ENCODE measurements at regions not wholly inside any gene's neighbourhood (a gene's known extent, or its start where the extent isn't known, plus 50 kb on each side); places are given as distances from the start of the nearest gene placed in this dataset.

GRCh38 chr1:189500778-189501177 is 976.9 kb downstream of the BRINP3 start:
- no peak overlapping the region for H3K27ac ChIP-seq (ENCODE audit: low read depth, low read length)
- no peaks in the 10 kb centered on the region for H3K27me3 ChIP-seq (ENCODE audit: insufficient read depth, low read length)
- H3K4me2 ChIP-seq (ENCODE audit: insufficient read depth, low read length) = no peak overlapping the region
- no peaks in the 10 kb centered on the region for H3K4me1 ChIP-seq (ENCODE audit: insufficient read depth, low read length)
- H3K4me3 ChIP-seq (ENCODE audit: insufficient read depth, low read length) = no peak overlapping the region
- no peak overlapping the region for H2AFZ ChIP-seq (ENCODE audit: low read length)
- H3K36me3 ChIP-seq (ENCODE audit: insufficient read depth, low read length) = no peaks in the 10 kb centered on the region
- DNase-seq (ENCODE audit: insufficient read length, low spot score, missing footprints) = no peak
- H3K9me3 ChIP-seq (ENCODE audit: low read depth, low read length) = no peaks in the 10 kb centered on the region
- H3K79me2 ChIP-seq (ENCODE audit: insufficient read depth, low read length) = no peaks in the 10 kb centered on the region
- TF ChIP-seq, protein P1, sequence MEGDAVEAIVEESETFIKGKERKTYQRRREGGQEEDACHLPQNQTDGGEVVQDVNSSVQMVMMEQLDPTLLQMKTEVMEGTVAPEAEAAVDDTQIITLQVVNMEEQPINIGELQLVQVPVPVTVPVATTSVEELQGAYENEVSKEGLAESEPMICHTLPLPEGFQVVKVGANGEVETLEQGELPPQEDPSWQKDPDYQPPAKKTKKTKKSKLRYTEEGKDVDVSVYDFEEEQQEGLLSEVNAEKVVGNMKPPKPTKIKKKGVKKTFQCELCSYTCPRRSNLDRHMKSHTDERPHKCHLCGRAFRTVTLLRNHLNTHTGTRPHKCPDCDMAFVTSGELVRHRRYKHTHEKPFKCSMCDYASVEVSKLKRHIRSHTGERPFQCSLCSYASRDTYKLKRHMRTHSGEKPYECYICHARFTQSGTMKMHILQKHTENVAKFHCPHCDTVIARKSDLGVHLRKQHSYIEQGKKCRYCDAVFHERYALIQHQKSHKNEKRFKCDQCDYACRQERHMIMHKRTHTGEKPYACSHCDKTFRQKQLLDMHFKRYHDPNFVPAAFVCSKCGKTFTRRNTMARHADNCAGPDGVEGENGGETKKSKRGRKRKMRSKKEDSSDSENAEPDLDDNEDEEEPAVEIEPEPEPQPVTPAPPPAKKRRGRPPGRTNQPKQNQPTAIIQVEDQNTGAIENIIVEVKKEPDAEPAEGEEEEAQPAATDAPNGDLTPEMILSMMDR (IDR thresholded peaks at IDR 0.05; ENCODE audit: extremely low read depth, low read depth, low read length) = no peak
- no peaks in the 10 kb centered on the region for H4K20me1 ChIP-seq (ENCODE audit: insufficient read depth, low read length)

- H3K4me1 ChIP-seq (ENCODE audit: insufficient read depth, low read length) = no peaks in the 10 kb centered on the region
- H3K27me3 ChIP-seq (ENCODE audit: insufficient read depth, low read length) = no peaks in the 10 kb centered on the region
- peaks cover 6% of the 10 kb centered on the region for H3K9me3 ChIP-seq (ENCODE audit: low read depth, low read length)
- no peaks in the 10 kb centered on the region for H3K79me2 ChIP-seq (ENCODE audit: insufficient read depth, low read length)
- no peak overlapping the region for H3K4me3 ChIP-seq (ENCODE audit: insufficient read depth, low read length)
- TF ChIP-seq, protein P1 (IDR thresholded peaks at IDR 0.05; ENCODE audit: extremely low read depth, low read depth, low read length) = no peak
- H3K36me3 ChIP-seq (ENCODE audit: insufficient read depth, low read length) = no peaks in the 10 kb centered on the region
- H3K4me2 ChIP-seq (ENCODE audit: insufficient read depth, low read length) = no peak overlapping the region
- no peak overlapping the region for H2AFZ ChIP-seq (ENCODE audit: low read length)
- no peak overlapping the region for H3K27ac ChIP-seq (ENCODE audit: low read depth, low read length)
- no peaks in the 10 kb centered on the region for H4K20me1 ChIP-seq (ENCODE audit: insufficient read depth, low read length)
- DNase-seq (ENCODE audit: insufficient read length, low spot score, missing footprints) = no peak
Measured at GRCh38 chr1:189510827-189511226, 966.8 kb downstream of the BRINP3 start.

GRCh38 chr1:189513091-189513490 is 964.6 kb downstream of the BRINP3 start:
- Histone ChIP-seq H3K4me1 (ENCODE audit: insufficient read depth, low read length) (no peaks in the 10 kb centered on the region), H3K27ac (ENCODE audit: low read depth, low read length) (no peak overlapping the region), H4K20me1 (ENCODE audit: insufficient read depth, low read length) (no peaks in the 10 kb centered on the region), H3K79me2 (ENCODE audit: insufficient read depth, low read length) (no peaks in the 10 kb centered on the region), H2AFZ (ENCODE audit: low read length) (no peak overlapping the region), H3K36me3 (ENCODE audit: insufficient read depth, low read length) (no peaks in the 10 kb centered on the region), H3K4me2 (ENCODE audit: insufficient read depth, low read length) (no peak overlapping the region), H3K27me3 (ENCODE audit: insufficient read depth, low read length) (no peaks in the 10 kb centered on the region), H3K9me3 (ENCODE audit: low read depth, low read length) (peaks cover 6% of the 10 kb centered on the region), H3K4me3 (ENCODE audit: insufficient read depth, low read length) (no peak overlapping the region)
- DNase-seq (ENCODE audit: insufficient read length, low spot score, missing footprints) = no peak
- TF ChIP-seq, protein P1 (IDR thresholded peaks at IDR 0.05; ENCODE audit: extremely low read depth, low read depth, low read length) = no peak

GRCh38 chr1:189522441-189522840 is 955.2 kb downstream of the BRINP3 start:
- Histone ChIP-seq H3K9me3 (ENCODE audit: low read depth, low read length) (no peaks in the 10 kb centered on the region), H4K20me1 (ENCODE audit: insufficient read depth, low read length) (no peaks in the 10 kb centered on the region), H3K27ac (ENCODE audit: low read depth, low read length) (no peak overlapping the region), H3K4me1 (ENCODE audit: insufficient read depth, low read length) (no peaks in the 10 kb centered on the region), H2AFZ (ENCODE audit: low read length) (no peak overlapping the region), H3K79me2 (ENCODE audit: insufficient read depth, low read length) (no peaks in the 10 kb centered on the region), H3K27me3 (ENCODE audit: insufficient read depth, low read length) (no peaks in the 10 kb centered on the region), H3K4me3 (ENCODE audit: insufficient read depth, low read length) (no peak overlapping the region), H3K4me2 (ENCODE audit: insufficient read depth, low read length) (no peak overlapping the region), H3K36me3 (ENCODE audit: insufficient read depth, low read length) (no peaks in the 10 kb centered on the region)
- no peak for DNase-seq (ENCODE audit: insufficient read length, low spot score, missing footprints)
- TF ChIP-seq, protein P1 (IDR thresholded peaks at IDR 0.05; ENCODE audit: extremely low read depth, low read depth, low read length) = no peak
